GM12878 (cell line): ENCODE measurements at regions not wholly inside any gene's neighbourhood (a gene's known extent, or its start where the extent isn't known, plus 50 kb on each side); places are given as distances from the start of the nearest gene placed in this dataset.

Experiments
- ATAC-seq: fragments of 200-7000 bp; cut with Tn5 transposase; 3 replicates; pipeline ENCODE4 v1.9.1; 2020; ENCODE audit warnings: mild to moderate bottlenecking, moderate library complexity
- BruUV-seq: library from RNA; stranded (reverse); fragments of 400-500 nt; replicated peaks from 2 replicates; lab custom pipeline; 2021; lab: Mats Ljungman, UMichigan
- CTCF ChIA-PET: fragments of 300-600 bp; sonication (Branson Sonifier 250); formaldehyde crosslinking; extraction: SDS; loops from one replicate; lab custom pipeline; 2021; ENCODE audit warnings: inconsistent platforms; lab: Yijun Ruan, JAX
- POLR2A ChIA-PET: fragments of 350-600 bp; formaldehyde crosslinking; extraction: SDS; loops from one replicate; lab custom pipeline; 2021; ENCODE audit warnings: inconsistent platforms; lab: Charles Lee
- RAD21 ChIA-PET: fragments of 300-600 bp; sonication (Branson Sonifier 250); formaldehyde crosslinking; loops from one replicate; lab custom pipeline; 2023; ENCODE audit warnings: antibody characterized with exemption; ENCODE audit not compliant: unreplicated experiment; lab: Charles Lee
- SMC1A ChIA-PET: fragments of 300-600 bp; sonication (Branson Sonifier 250); formaldehyde crosslinking; loops from one replicate; lab custom pipeline; 2023; ENCODE audit not compliant: unreplicated experiment, uncharacterized antibody; lab: Charles Lee
- DNase-seq: peaks from one replicate; pipeline ENCODE4 v3.0.0-alpha.2; 2011; ENCODE audit warnings: low read depth, low spot score
- FAIRE-seq: peaks from 3 replicates; lab custom pipeline; 2011; peaks lifted over from hg19 to GRCh38; lab: Jason Lieb, UNC
- H2AFZ ChIP-seq: 2 replicates; pipeline ENCODE4 v1.6.0; 2011; ENCODE audit warnings: low read depth, low read length, control low read depth; ENCODE audit not compliant: control insufficient read depth
- H3K27ac ChIP-seq: 2 replicates; pipeline ENCODE4 v1.5.1; 2011; ENCODE audit warnings: control low read depth; ENCODE audit not compliant: control insufficient read depth, insufficient read depth
- H3K27me3 ChIP-seq, 2 experiments: replicated peaks in 1 of 2; 2 replicates each; pipeline versions ENCODE4 v1.6.0 to v1.6.1; 2011; ENCODE audit warnings: low read length in 1 of 2; ENCODE audit not compliant: control insufficient read depth in 2 of 2, insufficient read depth in 2 of 2
- H3K36me3 ChIP-seq, 2 experiments: 2 replicates each; pipeline ENCODE4 v1.5.1; 2011; ENCODE audit warnings: low read length in 1 of 2; ENCODE audit not compliant: control insufficient read depth in 2 of 2, insufficient read depth in 2 of 2
- H3K4me1 ChIP-seq: 2 replicates; pipeline ENCODE4 v1.6.1; 2011; ENCODE audit warnings: mild to moderate bottlenecking, low read length, moderate library complexity, mixed read lengths; ENCODE audit not compliant: control insufficient read depth, insufficient read depth
- H3K4me2 ChIP-seq: 2 replicates; pipeline ENCODE4 v1.6.0; 2011; ENCODE audit warnings: control low read depth; ENCODE audit not compliant: control insufficient read depth, insufficient read depth
- H3K4me3 ChIP-seq: fragments of 200-600 bp; sonication (generic); 2 replicates; pipeline ENCODE4 v1.5.1; 2016
- H3K79me2 ChIP-seq: 2 replicates; pipeline ENCODE4 v1.6.0; 2011; ENCODE audit warnings: low read length; ENCODE audit not compliant: control insufficient read depth, insufficient read depth
- H3K9ac ChIP-seq: 2 replicates; pipeline ENCODE4 v1.8.0; 2011; ENCODE audit warnings: low read length, control low read depth, mixed read lengths; ENCODE audit not compliant: control insufficient read depth, insufficient read depth
- H3K9me3 ChIP-seq: replicated peaks from 3 replicates; pipeline ENCODE4 v1.5.1; 2011; ENCODE audit warnings: mild to moderate bottlenecking, low read length; ENCODE audit not compliant: control insufficient read depth, insufficient read depth
- H4K20me1 ChIP-seq: 2 replicates; pipeline ENCODE4 v1.6.0; 2011; ENCODE audit not compliant: control insufficient read depth, insufficient read depth
- BCLAF1 ChIP-seq: fragments of 450-650 bp; IDR thresholded peaks from 2 replicates; pipeline ENCODE4 v1.6.1; 2017; ENCODE audit warnings: antibody characterized with exemption, mild to moderate bottlenecking, moderate library complexity
- ETV6 ChIP-seq, 2 experiments: fragments of 450-650 bp in 1 of 2; IDR thresholded peaks in 1 of 2; conservative IDR thresholded peaks in 1 of 2; 2 replicates each; pipeline ENCODE4 v1.6.1; 2014; ENCODE audit warnings: antibody characterized with exemption in 1 of 2, borderline replicate concordance in 1 of 2, low read depth in 1 of 2, mild to moderate bottlenecking in 1 of 2, moderate library complexity in 1 of 2
- FOS ChIP-seq: IDR thresholded peaks from 3 replicates; pipeline ENCODE4 v1.6.1; 2011; ENCODE audit warnings: borderline replicate concordance; ENCODE audit not compliant: insufficient read length; ENCODE audit errors: extremely low read depth
- HDAC2 ChIP-seq: fragments of 200-600 bp; sonication (generic); IDR thresholded peaks from 2 replicates; pipeline ENCODE4 v1.6.1; 2017
- NRF1 ChIP-seq: conservative IDR thresholded peaks from 2 replicates; pipeline ENCODE4 v1.6.1; 2011; ENCODE audit warnings: mild to moderate bottlenecking, low read depth, low read length, improper control_type of control experiment
- RELB ChIP-seq: fragments of 450-650 bp; IDR thresholded peaks from 2 replicates; pipeline ENCODE4 v1.6.1; 2017; ENCODE audit warnings: low read depth, mild to moderate bottlenecking, moderate library complexity
- USF1 ChIP-seq: IDR thresholded peaks from 2 replicates; pipeline ENCODE4 v1.6.1; 2011; ENCODE audit warnings: borderline replicate concordance, low read depth, mild to moderate bottlenecking, moderate library complexity, mixed read lengths, low read length; ENCODE audit not compliant: insufficient read depth; ENCODE audit errors: extremely low read length
- WRNIP1 ChIP-seq: IDR thresholded peaks from 2 replicates; pipeline ENCODE4 v1.6.1; 2011; ENCODE audit warnings: low read depth, low read length, improper control_type of control experiment, borderline replicate concordance
- WGBS: methylation state at CpG from one replicate; pipeline ENCODE4 v1.1.6; 2016; ENCODE audit warnings: low lambda C conversion rate; ENCODE audit not compliant: insufficient replicate concordance, insufficient coverage; ENCODE audit errors: missing lambda C conversion rate; 5-methylcytosine and 5-hydroxymethylcytosine counted together
- in situ Hi-C: fragments of 300-500 bp; cut with MboI; formaldehyde crosslinking; loops from 9 replicates; pipeline ENCODE4 v1.14.3; 2018; ENCODE audit warnings: mixed read lengths
- intact Hi-C: fragments of 100-400 bp; cut with micrococcal nuclease; formaldehyde crosslinking; loops from one replicate; pipeline ENCODE4 v1.14.2; 2022; ENCODE audit not compliant: unreplicated experiment

- RAD21 ChIA-PET, result no interaction called here
- Histone ChIP-seq H3K36me3 (no peaks in the 10 kb centered on the region), H3K27ac (no peak overlapping the region), H3K4me1 (no peaks in the 10 kb centered on the region), H4K20me1 (no peaks in the 10 kb centered on the region), H3K27me3 (no peaks in the 10 kb centered on the region), H3K9ac (no peak overlapping the region), H3K4me2 (no peak overlapping the region), H3K4me3 (no peak overlapping the region), H3K79me2 (no peaks in the 10 kb centered on the region), H2AFZ (no peak overlapping the region), H3K9me3 (no peaks in the 10 kb centered on the region)
- POLR2A ChIA-PET, result no interaction called here
- FAIRE-seq, result no peak
- no peak for DNase-seq
- intact Hi-C loops, result no loop called here
- WGBS, result 21% methylated on average over 2 of the region's 2 CpGs
- in situ Hi-C loops, result no loop called here
- CTCF ChIA-PET, result interaction anchor here (0.6 kb wide), 1 partner anchor 10 kb away, joined by 3 read pairs; no protein-coding TSS in a partner anchor
- SMC1A ChIA-PET, result interaction anchor here (0.7 kb wide), 1 partner anchor 41 kb away, joined by 3 read pairs; no protein-coding TSS in a partner anchor
- BruUV-seq, result no TSS peak
- no peak for TF ChIP-seq WRNIP1
- no peak for TF ChIP-seq NRF1
- TF ChIP-seq RELB, result no peak
- no peak for TF ChIP-seq ETV6 (conservative IDR thresholded peaks at IDR 0.05 in 1 of 2, IDR thresholded peaks at IDR 0.05 in 1 of 2; ENCODE audit: borderline replicate concordance in 1 of 2, low read depth in 1 of 2)
- no peak for TF ChIP-seq FOS
- TF ChIP-seq USF1, result no peak
- no peak for TF ChIP-seq HDAC2
- TF ChIP-seq BCLAF1, result no peak
- ATAC-seq, result no peak
These were observed 294.6 kb downstream of the CDH26 start for GRCh38 chr20:60252866-60253265.
